NCI-H460 (cell line): ENCODE measurements at regions not wholly inside any gene's neighbourhood (a gene's known extent, or its start where the extent isn't known, plus 50 kb on each side); places are given as distances from the start of the nearest gene placed in this dataset.
"Not testable (repeated sequence)": the region's sequence is repeated elsewhere in the genome, so short reads cannot be mapped to it uniquely, and the experiment has no call there.

Experiments
- DNase-seq: peaks from one replicate; pipeline ENCODE4 v3.0.0-alpha.2; 2016; ENCODE audit warnings: low read depth; ENCODE audit errors: extremely low read depth

DNA sequence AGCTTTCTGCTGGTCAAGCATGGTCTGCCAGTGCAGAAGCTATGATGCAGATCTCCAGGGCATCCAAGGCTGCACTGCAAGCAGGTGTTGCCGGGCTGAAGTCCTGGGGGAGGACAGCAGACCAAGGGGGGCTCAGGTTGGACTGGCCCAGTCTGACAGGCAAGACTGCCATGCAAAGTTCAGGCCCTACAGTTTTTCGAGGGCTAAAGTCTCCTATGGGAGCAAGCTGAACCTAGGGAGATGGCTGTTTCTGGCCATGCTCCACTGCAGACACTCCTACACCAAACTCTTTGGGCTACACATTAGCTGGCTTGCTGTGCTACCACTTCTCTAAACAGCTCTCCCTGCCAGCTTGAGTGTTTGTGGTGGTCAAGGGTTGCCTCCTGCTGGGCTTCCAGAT lies 130.0 kb upstream of the SYNCRIP start:
- no peak for DNase-seq

DNA sequence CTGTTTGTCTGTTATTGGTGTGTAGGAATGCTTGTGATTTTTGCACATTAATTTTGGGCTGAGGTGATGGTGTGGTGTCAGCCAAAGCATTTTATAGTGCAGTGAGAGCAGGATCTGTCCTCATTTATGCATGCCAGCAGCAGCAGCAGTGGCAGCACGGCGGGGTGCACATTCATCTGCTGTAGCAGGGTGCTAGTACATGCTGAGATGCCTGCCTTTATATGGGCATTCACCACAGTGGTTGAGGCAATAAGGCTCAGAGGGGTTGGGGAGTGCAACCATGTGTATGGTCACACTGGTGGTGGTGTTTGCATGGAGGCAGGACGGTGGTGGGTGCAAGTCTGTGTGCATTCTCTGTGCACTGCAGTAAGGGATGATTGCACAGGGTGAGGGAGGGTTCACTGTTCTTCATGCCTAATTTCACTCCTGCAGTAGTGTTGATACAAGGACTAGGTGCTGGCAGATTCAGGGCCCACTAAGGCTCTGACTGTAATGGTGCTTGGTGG lies 129.3 kb upstream of the SYNCRIP start:
- no peak for DNase-seq

DNA sequence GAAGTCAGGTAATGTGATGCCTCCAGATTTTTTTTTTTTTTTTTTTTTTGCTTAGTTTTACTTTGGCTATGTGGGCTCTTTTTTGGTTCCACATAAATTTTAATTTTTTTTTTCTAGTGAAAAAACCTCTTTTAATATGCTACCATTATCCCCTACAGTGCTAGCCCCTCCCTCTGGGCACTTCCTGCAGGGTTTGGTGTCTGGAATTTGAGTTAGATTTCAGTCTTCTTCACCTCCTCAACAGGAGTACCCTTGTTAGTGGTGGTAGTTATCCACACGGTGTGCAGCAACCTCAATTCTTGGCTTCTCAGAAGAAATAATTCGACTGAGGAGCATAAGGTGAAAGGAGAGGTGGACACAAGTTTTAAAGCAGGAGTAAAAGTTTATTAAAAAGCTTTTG lies 128.8 kb upstream of the SYNCRIP start:
- no peak for DNase-seq

DNA sequence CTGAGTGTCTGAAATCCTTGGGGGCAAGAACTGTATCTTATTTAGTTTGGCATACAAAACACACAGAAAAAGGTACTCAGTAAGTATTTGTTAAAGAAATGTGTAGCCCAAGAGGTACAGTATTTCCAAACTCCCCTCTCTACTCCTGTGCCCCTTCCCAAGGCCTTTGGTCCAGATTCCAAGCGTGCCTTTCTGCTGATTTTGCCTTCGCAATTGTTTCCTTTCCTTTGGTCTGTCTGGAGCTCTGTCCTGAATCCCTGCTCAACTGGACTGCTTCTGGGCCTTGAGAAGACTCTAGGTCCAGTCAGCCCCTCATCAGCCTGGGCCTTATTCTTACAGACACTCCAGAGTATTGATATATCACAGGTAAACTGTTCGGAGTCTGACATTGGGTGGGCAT lies 122.2 kb upstream of the SYNCRIP start:
- DNase-seq: no peak

DNA sequence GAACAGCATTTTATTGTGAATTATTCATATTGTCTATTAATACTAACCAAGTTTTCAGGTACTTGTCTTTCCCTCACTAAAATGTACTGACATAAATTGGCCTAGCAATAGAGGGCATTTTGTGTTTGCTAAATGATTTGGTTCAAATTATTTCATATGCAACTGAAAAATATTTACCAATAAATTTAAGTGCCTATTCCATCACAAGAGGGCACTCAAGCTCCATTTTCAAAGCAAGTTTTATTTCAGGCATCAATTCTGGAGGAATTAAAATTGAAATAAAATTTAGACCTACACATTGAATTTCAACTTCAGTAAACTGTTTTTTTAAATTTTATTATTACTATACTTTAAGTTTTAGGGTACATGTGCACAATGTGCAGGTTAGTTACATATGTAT lies 114.3 kb upstream of the SYNCRIP start:
- DNase-seq: no peak

DNA sequence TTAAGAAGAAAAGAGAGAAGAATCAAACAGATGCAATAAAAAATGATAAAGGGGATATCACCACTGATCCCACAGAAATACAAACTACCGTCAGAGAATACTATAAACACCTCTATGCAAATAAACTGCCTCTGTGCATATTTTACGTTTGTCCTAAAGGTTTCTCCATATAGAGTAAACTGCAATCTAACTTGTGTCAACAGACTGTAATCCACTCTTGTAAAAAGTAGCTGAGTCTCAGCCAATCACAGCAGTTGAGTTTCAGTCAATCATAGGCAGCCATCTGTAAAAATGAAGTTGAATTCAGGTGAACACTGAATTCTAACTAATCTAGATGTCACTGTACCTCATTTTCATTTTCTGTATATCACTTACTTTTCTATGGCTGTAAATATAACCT lies 112.2 kb upstream of the SYNCRIP start:
- no peak for DNase-seq

DNA sequence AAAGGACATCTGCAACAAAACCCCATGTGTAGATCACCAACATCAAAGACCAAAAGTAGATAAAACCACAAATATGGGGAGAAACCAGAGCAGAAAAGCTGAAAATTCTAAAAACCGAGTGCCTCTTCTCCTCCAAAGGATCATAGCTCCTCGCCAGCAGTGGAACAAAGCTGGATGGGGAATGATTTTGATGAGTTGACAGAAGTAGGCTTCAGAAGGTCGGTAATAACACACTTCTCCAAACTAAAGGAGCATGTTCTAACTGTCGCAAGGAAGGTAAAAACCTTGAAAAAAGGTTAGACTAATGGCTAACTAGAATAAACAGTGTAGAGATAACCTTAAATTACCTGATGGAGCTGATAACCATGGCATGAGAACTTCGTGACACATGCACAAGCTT lies 109.9 kb upstream of the SYNCRIP start:
- no peak for DNase-seq

DNA sequence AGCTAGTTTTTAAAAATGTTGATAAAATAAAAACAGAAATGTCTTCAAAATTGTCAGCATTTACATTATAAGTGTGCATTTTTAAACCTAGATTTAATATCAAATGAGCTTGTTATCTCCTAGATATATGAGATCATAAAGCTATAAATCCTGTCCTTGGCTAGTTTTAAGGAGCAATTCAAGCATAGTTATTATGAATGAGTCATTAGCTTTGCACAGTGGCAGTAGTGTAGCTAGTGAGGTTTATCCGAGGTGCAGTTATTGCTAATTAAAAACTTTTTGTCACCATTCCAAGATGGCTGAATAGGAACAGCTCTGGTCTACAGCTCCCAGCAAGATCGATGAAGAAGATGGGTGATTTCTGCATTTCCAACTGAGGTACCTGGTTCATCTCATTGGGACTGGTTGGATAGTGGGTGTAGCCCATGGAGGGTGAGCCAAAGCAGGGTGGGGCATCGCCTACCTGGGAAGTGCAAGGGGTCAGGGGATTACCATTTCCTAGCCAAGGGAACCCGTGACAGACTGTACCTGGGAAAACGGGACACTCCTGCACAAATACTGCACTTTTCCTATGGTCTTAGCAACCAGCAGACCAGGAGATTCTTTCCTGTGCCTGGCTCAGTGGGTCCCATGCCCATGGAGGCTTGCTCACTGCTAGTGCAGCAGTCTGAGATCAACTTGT lies 108.8 kb upstream of the SYNCRIP start:
- no peak for DNase-seq

DNA sequence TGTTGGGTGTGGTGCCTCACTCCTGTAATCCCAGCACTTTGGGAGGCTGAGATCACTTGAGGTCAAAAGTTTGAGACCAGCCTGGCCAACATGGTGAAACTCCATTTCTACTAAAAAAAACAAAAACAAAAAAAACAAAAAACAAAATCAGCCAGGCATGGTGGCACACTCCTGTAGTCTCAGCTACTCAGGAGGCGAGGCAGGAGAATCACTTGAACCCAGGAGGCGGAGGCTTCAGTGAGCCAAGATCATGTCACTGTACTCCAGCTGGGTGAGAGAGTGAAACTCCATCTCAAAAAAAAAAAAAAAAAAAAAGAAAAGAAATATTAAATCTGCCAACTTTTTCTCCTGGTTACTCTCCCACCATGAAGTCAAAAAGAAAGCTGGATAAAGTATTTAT lies 107.5 kb upstream of the SYNCRIP start:
- not testable (repeated sequence) for DNase-seq

DNA sequence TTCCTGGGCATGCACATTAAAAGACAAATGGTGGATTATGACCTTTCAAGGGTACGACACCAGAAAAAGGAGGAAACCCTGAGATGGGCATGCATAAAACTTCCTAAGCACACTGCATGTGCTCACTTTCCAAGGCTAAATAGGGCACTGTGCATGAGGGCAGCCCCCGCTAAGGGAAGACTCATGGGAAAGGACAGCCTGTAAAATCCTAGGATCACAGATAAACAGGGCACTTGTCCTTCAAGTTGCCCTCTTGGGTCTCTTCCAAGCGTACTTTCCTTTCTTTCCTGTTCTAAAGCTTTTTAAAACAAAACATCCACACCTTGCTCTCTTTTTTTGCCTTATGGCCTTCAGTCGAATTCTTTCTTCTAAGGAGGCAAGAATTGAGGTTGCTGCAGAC lies 106.5 kb upstream of the SYNCRIP start:
- no peak for DNase-seq

DNA sequence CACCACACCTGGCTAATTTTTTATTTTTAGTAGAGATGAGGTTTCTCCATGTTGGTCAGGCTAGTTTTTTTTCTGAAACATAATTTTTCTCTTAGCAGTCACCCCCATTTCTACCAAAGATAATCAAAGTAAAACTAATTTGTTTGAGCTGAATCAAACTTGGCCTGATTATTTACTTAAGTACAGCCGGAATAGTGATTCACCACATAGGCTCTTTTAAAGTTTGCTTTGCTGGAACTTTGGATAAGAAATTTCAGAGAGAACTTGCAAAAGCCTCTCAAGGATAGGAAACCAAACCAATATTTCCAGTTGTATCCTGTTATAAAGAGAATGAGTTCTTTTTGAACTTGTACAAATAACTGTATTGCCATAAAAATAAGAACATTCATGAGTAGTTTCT lies 105.0 kb upstream of the SYNCRIP start:
- no peak for DNase-seq

DNA sequence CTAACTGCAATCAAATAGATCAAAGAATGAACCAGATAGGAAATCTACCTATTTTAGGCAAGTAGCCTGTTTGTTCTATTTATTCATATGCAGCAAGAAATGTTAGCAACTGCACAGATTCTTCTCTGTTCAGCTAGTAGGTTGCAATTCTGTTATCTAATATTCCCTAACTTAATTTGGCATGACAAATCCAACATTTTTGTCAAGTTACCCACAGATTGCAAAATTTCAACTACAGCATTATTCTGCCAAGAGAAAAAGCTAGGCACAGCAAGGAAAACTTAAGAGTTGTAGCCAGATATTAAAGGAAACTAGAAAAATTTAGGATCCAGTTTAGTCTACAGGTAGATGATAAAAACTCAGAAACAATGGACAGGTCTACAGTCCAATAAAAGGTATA lies 104.4 kb upstream of the SYNCRIP start:
- DNase-seq: no peak

DNA sequence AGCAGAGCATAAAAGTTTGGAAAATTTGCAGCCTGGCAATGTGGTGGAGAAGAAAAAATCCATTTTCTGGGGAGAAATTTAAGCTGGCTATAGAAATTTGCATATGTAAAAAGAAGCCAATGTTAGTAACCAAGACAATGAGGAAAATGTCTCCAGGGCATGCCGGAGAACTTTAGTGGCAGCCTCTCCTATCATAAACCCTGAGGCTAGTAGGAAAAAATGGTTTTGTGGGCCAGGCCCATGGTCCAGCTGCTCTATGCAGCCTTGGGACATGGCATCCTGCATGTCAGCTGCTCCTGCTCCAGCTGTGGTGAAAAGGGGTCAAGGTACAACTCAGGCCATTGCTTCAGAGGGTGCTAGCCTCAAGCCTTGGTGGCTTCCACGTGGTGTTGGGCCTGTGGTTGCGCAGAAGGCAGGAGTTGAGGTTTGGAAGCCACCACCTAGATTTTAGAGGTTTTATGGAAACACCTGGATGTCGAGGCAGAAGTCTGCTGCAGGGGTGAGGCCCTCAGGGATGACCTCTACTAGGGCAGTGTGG lies 101.8 kb upstream of the SYNCRIP start:
- DNase-seq: no peak

DNA sequence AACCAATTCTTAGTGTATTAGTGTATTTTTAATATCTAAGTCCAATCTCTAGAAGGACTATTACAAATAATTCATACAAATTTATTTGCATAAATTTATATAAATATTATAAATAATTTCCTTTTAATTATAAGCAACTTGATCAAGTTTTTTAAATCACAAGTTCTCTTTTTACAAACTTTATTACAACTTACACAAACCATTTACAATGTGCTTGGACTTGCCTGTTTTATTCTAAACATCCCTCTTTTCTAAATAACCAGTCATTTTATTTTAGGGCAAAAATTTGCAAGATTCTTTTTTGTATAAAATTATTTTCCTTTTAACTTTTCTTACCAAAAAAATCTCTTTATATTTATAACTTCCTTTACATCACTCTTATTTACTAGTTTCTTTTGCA lies 83.5 kb upstream of the SYNCRIP start:
- DNase-seq: no peak

DNA sequence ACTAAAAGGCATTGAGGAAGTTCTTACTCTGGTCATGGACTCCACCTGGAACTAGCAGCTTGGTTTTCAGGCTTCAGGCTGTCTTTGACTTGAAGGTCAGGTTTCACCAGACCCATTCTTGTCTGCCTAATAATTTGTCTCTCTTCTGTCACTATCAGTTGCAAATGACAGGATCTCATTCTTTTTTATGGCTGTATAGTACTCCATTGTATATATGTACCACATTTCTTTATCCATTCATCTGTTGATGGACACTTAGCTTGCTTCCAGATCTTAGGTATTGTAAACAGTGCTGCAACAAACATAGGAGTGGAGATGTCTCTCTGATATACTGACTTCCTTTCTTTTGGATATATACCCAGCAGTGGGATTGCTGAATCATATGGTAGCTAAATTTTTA lies 73.1 kb upstream of the SYNCRIP start:
- DNase-seq: no peak

DNA sequence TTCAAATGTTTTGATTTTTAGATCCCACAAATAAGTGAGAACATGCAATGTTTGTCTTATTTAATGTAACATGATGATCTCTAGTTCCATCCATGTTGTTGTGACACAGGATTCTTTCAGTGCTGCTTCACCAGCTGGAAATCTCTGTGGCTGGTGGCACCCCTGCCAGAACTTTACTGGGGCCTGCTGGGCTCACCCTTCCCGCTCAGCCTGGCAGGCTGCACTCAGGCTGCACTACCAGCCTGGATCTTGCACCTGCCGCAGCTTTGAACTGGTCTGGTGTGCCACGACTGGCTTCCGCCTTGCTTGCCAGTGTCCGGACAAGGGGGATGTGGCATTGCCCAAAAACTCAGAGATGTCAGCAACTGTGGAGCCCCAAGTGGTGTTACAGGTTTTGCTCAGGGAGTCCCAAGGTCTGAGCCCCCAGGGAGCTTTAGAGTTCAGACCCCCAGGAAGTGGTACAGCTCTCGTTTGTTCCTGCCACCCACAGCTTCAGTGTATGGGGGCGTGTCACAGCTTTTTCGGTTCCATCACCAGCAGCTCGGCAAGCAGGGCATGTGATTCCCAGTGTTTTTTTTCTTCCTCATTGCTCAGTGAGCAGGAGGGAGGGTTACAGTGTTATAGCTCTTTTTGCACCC lies 72.3 kb upstream of the SYNCRIP start:
- DNase-seq: no peak

DNA sequence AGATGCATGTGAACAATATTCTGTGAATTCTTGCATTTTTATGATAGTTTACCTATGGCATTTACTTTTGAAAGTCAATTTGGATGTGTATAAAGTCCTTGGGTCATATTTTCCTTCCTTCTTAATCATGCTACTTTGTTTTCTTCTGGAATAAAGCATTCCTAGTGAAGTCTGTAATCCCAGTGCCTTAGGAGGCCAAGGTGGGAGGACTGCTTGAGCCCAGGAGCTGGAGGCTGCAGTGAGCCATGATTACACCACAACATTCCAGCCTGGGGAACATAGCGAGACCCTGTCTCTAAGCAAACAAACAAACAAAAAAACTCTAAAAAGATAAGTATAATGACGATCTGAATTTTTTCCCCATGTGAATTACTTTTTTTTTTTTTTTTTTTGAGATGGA lies 69.7 kb upstream of the SYNCRIP start:
- no peak for DNase-seq

DNA sequence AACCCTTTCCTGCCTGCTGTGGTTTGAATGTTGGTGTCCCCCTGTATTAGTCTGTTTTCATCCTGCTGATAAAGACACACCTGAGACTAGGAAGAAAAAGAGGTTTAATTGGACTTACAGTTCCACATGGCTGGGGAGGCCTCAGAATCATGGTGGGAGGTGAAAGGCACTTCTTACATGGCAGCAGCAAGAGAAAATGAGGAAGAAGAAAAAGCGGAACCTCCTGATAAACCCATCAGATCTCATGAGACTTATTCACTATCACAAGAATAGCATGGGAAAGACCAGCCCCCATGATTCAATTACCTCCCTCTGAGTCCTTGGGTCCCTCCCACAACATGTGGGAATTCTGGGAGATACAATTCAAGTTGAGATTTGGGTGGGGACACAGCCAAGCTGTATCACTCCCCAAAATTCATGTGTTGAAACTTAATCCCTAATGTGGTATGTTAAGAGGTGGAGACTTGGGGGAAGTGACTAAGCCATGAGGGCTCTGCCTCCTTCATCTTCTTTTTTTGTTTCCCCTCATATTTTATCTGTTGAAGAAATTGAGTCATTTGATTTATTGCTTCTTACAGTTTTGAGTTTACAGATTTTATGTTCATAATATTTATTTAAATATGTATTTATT lies 64.9 kb upstream of the SYNCRIP start:
- not testable (repeated sequence) for DNase-seq

DNA sequence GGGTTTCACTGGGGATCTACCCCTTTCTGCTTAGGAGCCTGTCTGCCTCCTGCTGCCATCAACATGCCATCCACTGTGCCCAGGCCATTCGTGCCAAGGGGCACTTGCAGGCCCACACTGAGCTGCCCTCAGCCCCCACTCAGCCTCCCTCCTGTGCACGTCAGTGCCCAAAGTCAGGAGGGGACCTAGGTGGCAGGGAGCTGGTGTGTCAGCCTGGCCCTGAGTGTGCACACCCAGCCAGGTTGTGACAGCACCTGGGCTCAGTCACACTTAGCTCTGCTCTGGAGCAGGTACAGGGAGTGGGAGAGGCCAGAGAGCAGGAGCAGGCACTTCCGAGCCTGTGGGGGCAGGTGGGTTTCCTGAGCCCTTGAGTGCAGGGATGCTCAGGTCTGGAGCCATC lies 63.6 kb upstream of the SYNCRIP start:
- no peak for DNase-seq

DNA sequence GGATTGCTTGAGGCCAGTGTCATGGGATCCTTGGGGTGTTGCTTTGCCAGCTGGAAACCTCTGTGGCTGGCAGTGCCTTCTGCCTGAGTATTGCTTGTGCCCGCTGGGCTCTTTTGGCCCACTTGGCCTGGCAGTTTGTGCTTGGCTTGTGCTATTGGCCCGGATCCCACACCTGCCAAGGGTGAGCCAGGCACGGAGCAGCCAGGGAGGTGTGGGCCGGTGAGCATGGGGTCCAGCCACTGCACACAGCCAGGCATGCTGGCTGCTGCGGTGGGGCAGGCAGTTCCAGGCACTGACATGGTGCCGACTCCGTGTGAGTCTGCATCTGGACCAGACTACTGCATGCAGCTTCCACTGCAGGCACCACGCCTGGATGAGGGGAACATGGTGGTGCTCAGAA lies 62.5 kb upstream of the SYNCRIP start:
- DNase-seq: no peak

DNA sequence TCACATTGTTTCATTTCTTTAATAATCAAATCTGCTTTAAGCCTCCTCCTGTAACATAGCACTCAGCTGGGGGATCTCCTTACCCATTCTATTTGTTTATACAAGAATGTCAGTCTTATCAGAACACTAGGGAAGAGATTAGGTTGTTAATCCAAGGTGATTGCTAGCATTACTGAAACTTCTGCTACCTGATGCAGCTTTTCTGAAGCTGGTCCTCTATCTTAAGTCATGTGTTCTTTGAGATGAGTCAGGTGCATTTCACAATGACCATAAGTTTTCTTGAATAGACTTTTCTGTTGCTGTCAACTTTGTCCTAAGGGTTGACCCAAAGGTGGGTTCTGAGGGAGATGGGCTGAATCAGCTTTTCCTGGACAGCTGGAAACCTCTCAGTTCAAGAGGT lies 60.7 kb upstream of the SYNCRIP start:
- DNase-seq: no peak
